ENCODE measurements at regions not wholly inside any gene's neighbourhood (a gene's known extent, or its start where the extent isn't known, plus 50 kb on each side); places are given as distances from the start of the nearest gene placed in this dataset.
"Not testable (repeated sequence)": the region's sequence is repeated elsewhere in the genome, so short reads cannot be mapped to it uniquely, and the experiment has no call there.

DNA sequence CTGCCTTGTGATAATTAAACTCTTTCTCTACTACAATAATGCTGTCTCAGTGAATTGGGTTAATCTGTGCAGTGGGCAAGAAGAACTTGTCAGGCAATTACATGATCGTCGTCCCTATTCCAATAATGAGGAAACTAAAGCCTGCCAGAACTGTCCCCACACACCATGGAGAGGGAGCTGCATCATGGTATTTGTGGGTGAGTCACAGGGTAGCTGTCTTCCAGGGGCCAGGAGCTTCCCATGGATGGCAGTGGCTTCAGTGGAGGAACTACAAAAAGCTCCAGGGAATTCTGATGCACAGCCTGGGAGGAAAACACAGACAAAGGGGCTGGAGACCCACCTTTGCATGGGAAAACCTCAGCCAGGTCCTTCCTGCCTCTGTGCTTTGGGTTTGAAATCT lies 83.3 kb upstream of the C16orf82 start:
- DNase-seq (ENCODE audit: low spot score), result peak; percentile 55

DNA sequence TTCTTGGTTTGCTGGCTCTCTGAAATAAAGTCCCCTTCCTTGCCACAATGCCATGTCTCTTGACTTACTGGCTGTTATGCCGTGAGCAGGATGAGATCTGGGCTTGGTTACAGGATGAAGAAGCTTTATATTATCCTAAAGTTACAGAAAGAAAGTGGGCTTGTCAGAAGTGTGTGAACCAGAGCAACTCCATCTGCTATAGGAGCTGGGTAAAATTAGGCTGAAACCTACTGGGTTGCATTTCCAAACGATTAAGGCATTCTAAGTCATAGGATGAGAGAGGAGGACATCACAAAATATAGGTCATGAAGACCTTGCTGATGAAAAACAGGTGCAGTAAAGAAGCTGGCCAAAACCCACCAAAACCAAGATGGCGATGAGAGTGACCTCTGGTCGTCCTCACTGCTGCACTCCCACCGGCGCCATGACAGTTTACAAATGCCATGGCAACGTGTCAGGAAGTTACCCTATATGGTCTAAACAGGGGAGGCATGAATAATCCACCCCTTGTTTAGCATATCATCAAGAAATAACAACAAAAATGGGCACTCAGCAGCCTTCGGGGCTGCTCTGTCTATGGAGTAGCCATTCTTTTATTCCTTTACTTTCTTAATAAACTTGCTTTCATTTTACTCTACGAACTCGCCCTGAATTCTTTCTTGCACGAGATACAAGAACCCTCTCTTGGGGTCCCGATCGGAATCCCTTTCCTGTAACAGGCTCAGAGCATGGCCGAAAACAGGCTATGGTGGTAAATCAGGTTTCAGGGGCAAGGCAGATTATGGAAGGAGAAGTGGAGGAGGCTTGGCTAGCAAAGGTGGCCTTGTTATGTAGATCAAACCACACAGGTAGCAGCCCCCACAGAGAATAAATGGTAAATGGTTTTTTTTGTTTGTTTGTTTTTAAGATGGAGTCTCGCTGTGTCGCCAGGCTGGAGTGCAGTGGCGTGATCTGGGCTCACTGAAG lies 81.3 kb upstream of the C16orf82 start:
- DNase-seq (ENCODE audit: low spot score), result no peak

DNA sequence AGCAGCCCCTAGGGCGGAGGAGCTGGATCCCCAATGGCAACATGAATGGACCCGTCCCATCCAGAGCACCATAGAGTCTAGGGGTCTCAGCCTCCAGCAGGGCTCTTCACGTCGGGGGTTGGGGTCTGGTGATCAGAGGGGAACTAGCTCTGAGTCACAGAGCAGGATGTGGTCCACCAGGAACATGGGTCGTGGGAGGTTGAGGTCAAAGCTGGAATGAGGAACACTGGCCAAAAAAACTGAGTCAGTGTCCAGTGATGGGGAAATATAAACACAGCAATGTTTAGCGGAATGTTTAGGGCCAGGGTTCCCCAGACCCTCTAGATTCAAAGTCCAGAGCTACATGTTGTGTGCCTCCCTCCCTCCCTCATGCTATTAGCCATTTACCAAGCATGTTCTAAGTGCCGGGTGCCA lies 79.1 kb upstream of the C16orf82 start:
- peak; percentile 79 for DNase-seq (ENCODE audit: low spot score)

DNA sequence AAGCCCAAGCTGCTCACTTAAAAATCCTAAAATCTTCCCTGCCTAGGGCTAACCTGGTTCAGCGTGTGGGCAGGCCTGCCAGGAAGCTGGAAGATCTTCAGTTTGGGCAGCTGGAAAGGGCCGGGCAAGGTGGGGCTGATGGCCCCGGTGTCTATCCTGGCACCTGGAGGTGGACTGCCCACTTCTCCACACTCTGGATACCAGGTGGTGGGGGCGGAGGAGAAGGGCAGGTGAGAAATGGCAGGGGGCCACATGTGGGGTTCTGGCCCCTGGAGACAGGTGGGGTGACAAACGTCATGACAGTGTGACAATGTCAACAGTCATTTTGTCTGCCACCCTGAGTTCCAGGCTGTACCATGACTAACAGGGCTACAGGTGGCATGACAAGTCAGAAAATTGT lies 78.5 kb upstream of the C16orf82 start:
- DNase-seq (ENCODE audit: low spot score), result no peak

DNA sequence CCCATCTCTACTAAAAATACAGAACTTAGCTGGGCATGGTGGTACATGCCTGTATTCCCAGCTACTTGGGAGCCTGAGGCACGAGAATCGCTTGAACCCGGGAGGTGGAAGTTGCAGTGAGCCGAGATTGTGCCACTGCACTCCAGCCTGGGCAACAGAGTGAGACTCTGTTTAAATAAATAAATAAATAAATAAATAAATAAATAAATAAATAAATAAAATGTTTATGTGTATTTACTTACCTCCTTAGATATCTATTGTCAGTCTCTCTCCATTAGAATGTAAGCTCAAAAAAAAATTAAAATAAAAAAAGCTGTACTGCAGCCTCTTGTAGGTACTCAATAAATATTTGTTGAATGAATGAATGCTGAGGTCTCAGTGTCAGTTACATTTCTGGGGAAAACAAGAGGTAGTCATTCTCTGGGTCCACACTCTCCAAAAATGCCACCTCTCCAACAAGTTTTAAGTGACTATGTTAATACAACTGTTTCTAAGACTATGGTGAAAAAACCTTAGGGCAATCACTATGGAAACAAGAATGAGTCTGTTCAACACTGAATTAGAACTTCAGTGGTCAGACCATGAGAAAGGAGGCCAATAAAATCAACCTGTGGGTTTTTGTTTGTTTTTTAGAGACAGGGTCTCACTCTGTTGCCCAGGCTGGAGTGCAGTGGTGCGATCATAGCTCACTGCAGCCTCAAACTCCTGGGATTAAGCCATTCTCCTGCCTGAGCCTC lies 76.2 kb upstream of the C16orf82 start:
- not testable (repeated sequence) for DNase-seq (ENCODE audit: low spot score)

DNA sequence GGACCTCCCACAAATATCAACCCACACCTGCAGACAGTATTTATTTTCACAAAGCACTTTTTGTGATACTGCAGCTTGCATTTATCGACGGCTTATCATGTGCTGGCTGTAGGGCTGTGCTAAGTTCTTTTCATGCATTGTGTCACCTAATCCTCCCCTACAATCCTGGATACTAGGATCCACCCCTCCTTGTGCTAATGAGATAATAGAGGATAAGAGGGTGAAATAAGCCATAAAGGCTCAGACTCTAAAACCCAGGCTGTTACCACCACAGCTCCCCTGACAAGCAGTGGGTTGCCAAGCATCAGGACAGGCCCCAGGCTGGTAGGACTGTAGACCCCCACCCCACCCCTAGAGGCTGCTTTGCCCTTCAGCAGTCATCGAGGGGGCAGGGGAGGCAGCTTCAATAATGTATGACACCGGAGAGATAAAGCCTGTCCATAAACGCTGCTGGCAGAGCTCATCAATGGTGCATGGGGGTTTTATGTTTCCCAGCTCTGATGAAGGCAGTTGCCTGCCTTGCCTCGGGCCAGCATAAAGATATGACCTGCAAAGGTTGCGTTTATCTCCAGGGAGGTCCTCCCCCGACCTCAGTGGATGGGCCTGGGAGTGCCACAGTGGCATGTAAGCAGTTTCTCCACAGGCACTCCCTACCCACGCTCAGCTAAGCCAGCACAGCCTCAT lies 73.9 kb upstream of the C16orf82 start:
- no peak for DNase-seq (ENCODE audit: low spot score)

DNA sequence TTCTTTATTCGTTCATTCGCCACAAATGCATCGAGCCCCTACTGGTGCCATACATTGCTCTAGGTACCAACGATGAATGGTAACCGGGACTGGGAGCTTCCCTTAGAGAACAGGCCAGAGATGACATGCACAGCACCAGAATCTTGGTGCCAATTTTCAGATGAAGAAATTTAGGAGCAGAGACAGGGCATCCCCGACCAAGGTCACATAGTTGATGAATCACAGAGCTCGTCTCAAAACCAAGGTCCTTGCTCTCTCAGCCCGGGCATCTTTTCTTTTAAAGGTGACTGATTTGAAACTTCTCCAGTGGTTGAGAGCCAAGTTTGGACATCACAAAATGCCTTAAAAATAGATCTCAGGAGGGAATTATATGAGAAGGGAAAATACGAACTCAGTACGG lies 73.2 kb upstream of the C16orf82 start:
- peak; percentile 28 for DNase-seq (ENCODE audit: low spot score)

DNA sequence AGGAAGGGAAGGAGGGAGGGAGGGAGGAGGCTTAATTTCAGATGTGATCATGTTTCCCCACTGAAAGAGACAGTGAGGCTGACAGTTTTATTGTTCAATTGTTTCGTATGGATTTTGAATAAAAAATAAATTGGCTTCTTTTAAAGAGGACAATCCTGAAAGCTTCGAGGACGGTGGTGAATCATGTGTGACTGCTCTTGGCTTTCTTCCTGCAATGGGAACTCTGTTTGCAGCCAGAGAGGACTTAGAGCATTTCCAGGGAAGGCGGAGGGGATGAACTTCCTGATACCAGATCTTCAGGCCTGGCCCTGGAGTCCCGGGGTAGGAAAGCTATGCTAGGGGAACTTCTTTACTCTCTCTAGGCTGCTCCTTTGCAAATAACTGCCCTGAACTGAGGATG lies 72.8 kb upstream of the C16orf82 start:
- DNase-seq (ENCODE audit: low spot score), result peak; percentile 67

DNA sequence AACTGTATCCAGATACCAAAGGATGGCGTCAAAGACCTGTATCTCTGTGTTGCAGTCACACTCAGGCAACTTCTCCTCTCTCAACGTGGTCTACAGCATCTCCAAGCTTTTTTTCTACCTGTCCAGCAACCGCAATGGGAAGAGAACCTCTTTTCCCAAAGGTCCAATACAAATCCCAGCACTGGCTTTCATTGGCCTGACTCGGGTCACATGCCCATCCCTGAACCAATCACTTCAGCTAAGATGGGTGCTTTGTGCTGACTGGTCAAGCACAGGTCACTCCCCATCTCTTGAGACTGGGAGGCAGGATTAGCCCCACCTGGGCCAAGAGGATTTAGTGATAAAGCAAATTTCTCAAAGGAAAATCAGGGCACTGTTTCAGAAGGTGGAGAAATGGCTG lies 71.2 kb upstream of the C16orf82 start:
- DNase-seq (ENCODE audit: low spot score), result no peak

DNA sequence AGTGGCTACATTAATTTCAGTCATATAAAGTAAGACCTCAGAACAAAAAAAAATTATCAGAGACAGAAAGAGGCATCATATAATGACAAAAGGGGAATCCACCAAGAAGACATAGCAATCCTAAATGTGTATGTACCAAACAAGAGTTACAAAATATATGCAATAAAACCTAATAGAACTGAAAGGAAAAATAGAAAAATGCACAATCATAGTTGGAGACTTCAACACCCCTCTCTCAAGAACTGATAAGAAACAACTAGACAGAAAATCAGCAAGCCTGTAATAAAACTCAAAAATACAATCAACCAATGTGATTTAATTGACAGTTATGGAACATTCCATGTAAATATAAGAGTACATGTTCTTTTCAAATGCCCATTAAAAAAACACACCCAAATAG lies 61.3 kb upstream of the C16orf82 start:
- no peak for DNase-seq (ENCODE audit: low spot score)
